ENCODE measurements at regions not wholly inside any gene's neighbourhood (a gene's known extent, or its start where the extent isn't known, plus 50 kb on each side); places are given as distances from the start of the nearest gene placed in this dataset.

GRCh38 chr5:105283134-105283533 lies 1720.5 kb upstream of the NUDT12 start:
- Histone ChIP-seq H3K4me3 (ENCODE audit: low read depth in 1 of 3, low read length in 3 of 3) (no peak overlapping the region), H3K4me1 (ENCODE audit: control insufficient read depth in 4 of 4, insufficient read depth in 4 of 4, low read length in 3 of 4) (no peaks in the 10 kb centered on the region), H3K36me3 (ENCODE audit: control insufficient read depth in 4 of 4, insufficient read depth in 3 of 4, low read depth in 1 of 4, low read length in 3 of 4) (no peaks in the 10 kb centered on the region), H3K9ac (ENCODE audit: low read depth in 1 of 2, low read length in 2 of 2) (no peak overlapping the region), H3K27ac (ENCODE audit: low read depth in 1 of 2, low read length in 2 of 2) (no peak overlapping the region), H3K9me3 (ENCODE audit: control insufficient read depth in 4 of 4, low read length in 3 of 4) (no peaks in the 10 kb centered on the region), H3K27me3 (ENCODE audit: control insufficient read depth in 4 of 4, insufficient read depth in 4 of 4, low read length in 3 of 4) (no peaks in the 10 kb centered on the region)
- no peak for DNase-seq (ENCODE audit: low spot score)
- TF ChIP-seq MAX (IDR thresholded peaks at IDR 0.05) (no peak), HNF4A (conservative IDR thresholded peaks at IDR 0.05) (no peak), GABPA (IDR thresholded peaks at IDR 0.05 in 1 of 2, conservative IDR thresholded peaks at IDR 0.05 in 1 of 2) (no peak), YY1 (IDR thresholded peaks at IDR 0.05) (no peak), FOXA1 (IDR thresholded peaks at IDR 0.05) (no peak), REST (IDR thresholded peaks at IDR 0.05) (no peak), ZBTB33 (IDR thresholded peaks at IDR 0.05) (no peak), NR2F2 (IDR thresholded peaks at IDR 0.05) (no peak), SP1 (IDR thresholded peaks at IDR 0.05) (no peak), JUND (IDR thresholded peaks at IDR 0.05) (no peak)

GRCh38 chr5:105274079-105274478 lies 1711.5 kb upstream of the NUDT12 start:
- no peak for TF ChIP-seq HNF4A (conservative IDR thresholded peaks at IDR 0.05)
- TF ChIP-seq REST (IDR thresholded peaks at IDR 0.05): no peak
- no peak for TF ChIP-seq HNF4G (IDR thresholded peaks at IDR 0.05)
- no peak for TF ChIP-seq GABPA (IDR thresholded peaks at IDR 0.05 in 1 of 2, conservative IDR thresholded peaks at IDR 0.05 in 1 of 2)
- TF ChIP-seq EGR1 (IDR thresholded peaks at IDR 0.05; ENCODE audit: low read depth in 2 of 2): no peak
- TF ChIP-seq MAX (IDR thresholded peaks at IDR 0.05): no peak
- no peak for TF ChIP-seq SP1 (IDR thresholded peaks at IDR 0.05)
- no peak for TF ChIP-seq NR2F2 (IDR thresholded peaks at IDR 0.05)
- no peak for TF ChIP-seq FOXA2 (IDR thresholded peaks at IDR 0.05)
- no peak for TF ChIP-seq YY1 (IDR thresholded peaks at IDR 0.05)
- no peak for TF ChIP-seq RAD21 (IDR thresholded peaks at IDR 0.05)
- TF ChIP-seq RXRA (IDR thresholded peaks at IDR 0.05): no peak
- no peak for TF ChIP-seq ZBTB33 (IDR thresholded peaks at IDR 0.05)
- TF ChIP-seq CTCF (IDR thresholded peaks at IDR 0.05; ENCODE audit: low read depth, low read length, missing input control): no peak
- TF ChIP-seq TAF1 (conservative IDR thresholded peaks at IDR 0.05): no peak
- no peak for TF ChIP-seq ATF3 (IDR thresholded peaks at IDR 0.05)
- TF ChIP-seq JUND (IDR thresholded peaks at IDR 0.05): no peak
- no peak for TF ChIP-seq FOXA1 (IDR thresholded peaks at IDR 0.05)
- Histone ChIP-seq H3K9me3 (ENCODE audit: control insufficient read depth in 4 of 4, low read length in 3 of 4) (no peaks in the 10 kb centered on the region), H3K27ac (ENCODE audit: low read depth in 1 of 2, low read length in 2 of 2) (no peak overlapping the region), H3K4me1 (ENCODE audit: control insufficient read depth in 4 of 4, insufficient read depth in 4 of 4, low read length in 3 of 4) (no peaks in the 10 kb centered on the region), H3K4me3 (ENCODE audit: low read depth in 1 of 3, low read length in 3 of 3) (no peak overlapping the region), H3K9ac (ENCODE audit: low read depth in 1 of 2, low read length in 2 of 2) (no peak overlapping the region), H3K36me3 (ENCODE audit: control insufficient read depth in 4 of 4, insufficient read depth in 3 of 4, low read depth in 1 of 4, low read length in 3 of 4) (no peaks in the 10 kb centered on the region), H3K27me3 (ENCODE audit: control insufficient read depth in 4 of 4, insufficient read depth in 4 of 4, low read length in 3 of 4) (no peaks in the 10 kb centered on the region)
- 48% methylated on average over 1 of the region's 1 CpG for WGBS
- no peak for DNase-seq (ENCODE audit: low spot score)

Measured in liver (tissue), 8 donors.